Lung (tissue), 11 donors: ENCODE measurements at regions not wholly inside any gene's neighbourhood (a gene's known extent, or its start where the extent isn't known, plus 50 kb on each side); places are given as distances from the start of the nearest gene placed in this dataset.

ENCODE experiments used
- ATAC-seq: fragments of 200-7000 bp; cut with Tn5 transposase; one replicate; pipeline ENCODE4 v1.9.1; 2020; ENCODE audit warnings: moderate number of reproducible peaks; ENCODE audit not compliant: insufficient read depth, low FRiP score
- DNase-seq, 3 donors: peaks; one replicate each; pipeline ENCODE4 v3.0.0-alpha.2; 2013 to 2017
- H3K27ac ChIP-seq, 2 donors: one replicate each; pipeline ENCODE4 v1.5.1; 2013; ENCODE audit warnings: mild to moderate bottlenecking in 2 of 2, moderate library complexity in 2 of 2, control low read depth in 1 of 2, inconsistent platforms in 1 of 2, low read depth in 1 of 2, low read length in 1 of 2
- H3K27me3 ChIP-seq, 3 donors: one replicate each; pipeline ENCODE4 v1.5.1; 2013; ENCODE audit warnings: low read length in 2 of 3; ENCODE audit not compliant: control insufficient read depth in 3 of 3, insufficient read depth in 3 of 3
- H3K36me3 ChIP-seq, 4 donors: one replicate each; pipeline ENCODE4 v1.5.1; 2013; ENCODE audit warnings: low read length in 4 of 4, mild to moderate bottlenecking in 1 of 4, moderate library complexity in 1 of 4; ENCODE audit not compliant: control insufficient read depth in 4 of 4, insufficient read depth in 4 of 4
- H3K4me1 ChIP-seq, 5 donors: one replicate each; pipeline ENCODE4 v1.5.1; 2013; ENCODE audit warnings: low read length in 5 of 5, mild to moderate bottlenecking in 2 of 5, moderate library complexity in 1 of 5; ENCODE audit not compliant: control insufficient read depth in 5 of 5, insufficient read depth in 5 of 5
- H3K4me3 ChIP-seq: one replicate; pipeline ENCODE4 v1.5.1; 2013; ENCODE audit warnings: mild to moderate bottlenecking, control low read depth, moderate library complexity
- H3K9ac ChIP-seq, 2 donors: one replicate each; pipeline ENCODE4 v1.5.1; 2013; ENCODE audit warnings: low read length in 2 of 2, control low read depth in 1 of 2; ENCODE audit not compliant: insufficient read depth in 1 of 2
- H3K9me3 ChIP-seq, 4 donors: one replicate each; pipeline ENCODE4 v1.5.1; 2013; ENCODE audit warnings: low read length in 3 of 4, mild to moderate bottlenecking in 1 of 4, moderate library complexity in 1 of 4; ENCODE audit not compliant: control insufficient read depth in 4 of 4, insufficient read depth in 3 of 4
- WGBS, 2 donors: extraction: QIAGEN DNeasy Blood & Tissue Kit; methylation state at CpG; one replicate each; pipeline ENCODE4 v1.1.7; 2013; 5-methylcytosine and 5-hydroxymethylcytosine counted together
- TF ChIP-seq, protein P1 (sequence below): IDR thresholded peaks from 2 replicates; pipeline ENCODE4 v1.5.1; 2012; ENCODE audit warnings: mild to moderate bottlenecking; ENCODE audit errors: control extremely low read depth, extremely low read depth
- donor health status: control.
- donor health status: control.
- donor health status: Bipolar disorder and iron deficiency.
- donor health status: healthy.
- donor health status: DM: yes; HTN: yes; CAD: no.

DNA sequence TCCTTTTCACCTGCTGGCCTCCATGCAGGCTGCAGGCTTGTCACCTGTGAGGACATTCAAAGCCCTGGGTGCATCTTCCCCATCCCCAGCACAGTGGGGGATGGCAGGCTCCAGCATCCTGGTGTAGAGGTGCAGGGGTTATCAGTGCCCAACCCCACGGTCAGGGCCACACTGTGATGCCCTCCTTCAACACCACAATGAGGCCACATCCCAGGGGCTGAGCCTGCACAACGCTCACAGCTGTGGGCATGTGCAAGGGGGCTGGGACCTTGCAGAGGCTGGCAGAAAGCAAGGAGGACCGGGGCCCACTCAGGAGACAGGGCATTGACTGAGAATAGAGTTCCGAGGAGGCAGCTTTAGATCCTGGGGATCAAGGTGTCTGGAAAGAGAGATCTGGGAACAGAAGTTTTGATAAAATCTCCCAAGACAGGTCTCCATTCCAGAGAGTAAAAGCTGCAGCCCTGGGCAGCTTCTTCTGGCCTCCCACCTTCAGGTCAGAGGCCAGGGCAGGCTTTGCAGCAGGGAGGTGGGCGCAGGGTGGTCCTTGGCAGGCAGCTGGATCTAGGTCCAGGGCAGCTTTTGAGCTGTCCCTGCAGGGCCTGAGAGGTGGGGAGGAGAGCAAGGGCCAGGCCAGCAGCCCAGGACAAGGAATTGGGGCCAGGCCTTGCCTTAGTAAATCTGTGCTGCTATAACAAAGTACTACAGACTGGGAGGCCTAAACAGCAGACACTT, 250.8 kb upstream of the B3GAT1 start:
- WGBS, 2 donors: 73 to 94% methylated on average over 5 of the region's 5 CpGs
- no peak for DNase-seq
- no peak overlapping the region for H3K9ac ChIP-seq
- no peak overlapping the region for H3K4me3 ChIP-seq
- peaks cover 0 to 14% (median 0%) of the 10 kb centered on the region in 4 donors for H3K9me3 ChIP-seq
- no peaks in the 10 kb centered on the region for H3K27me3 ChIP-seq
- ATAC-seq: no peak
- H3K36me3 ChIP-seq: no peaks in the 10 kb centered on the region
- no peak overlapping the region for H3K27ac ChIP-seq
- TF ChIP-seq, protein P1, sequence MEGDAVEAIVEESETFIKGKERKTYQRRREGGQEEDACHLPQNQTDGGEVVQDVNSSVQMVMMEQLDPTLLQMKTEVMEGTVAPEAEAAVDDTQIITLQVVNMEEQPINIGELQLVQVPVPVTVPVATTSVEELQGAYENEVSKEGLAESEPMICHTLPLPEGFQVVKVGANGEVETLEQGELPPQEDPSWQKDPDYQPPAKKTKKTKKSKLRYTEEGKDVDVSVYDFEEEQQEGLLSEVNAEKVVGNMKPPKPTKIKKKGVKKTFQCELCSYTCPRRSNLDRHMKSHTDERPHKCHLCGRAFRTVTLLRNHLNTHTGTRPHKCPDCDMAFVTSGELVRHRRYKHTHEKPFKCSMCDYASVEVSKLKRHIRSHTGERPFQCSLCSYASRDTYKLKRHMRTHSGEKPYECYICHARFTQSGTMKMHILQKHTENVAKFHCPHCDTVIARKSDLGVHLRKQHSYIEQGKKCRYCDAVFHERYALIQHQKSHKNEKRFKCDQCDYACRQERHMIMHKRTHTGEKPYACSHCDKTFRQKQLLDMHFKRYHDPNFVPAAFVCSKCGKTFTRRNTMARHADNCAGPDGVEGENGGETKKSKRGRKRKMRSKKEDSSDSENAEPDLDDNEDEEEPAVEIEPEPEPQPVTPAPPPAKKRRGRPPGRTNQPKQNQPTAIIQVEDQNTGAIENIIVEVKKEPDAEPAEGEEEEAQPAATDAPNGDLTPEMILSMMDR: no peak
- no peaks in the 10 kb centered on the region for H3K4me1 ChIP-seq

DNA sequence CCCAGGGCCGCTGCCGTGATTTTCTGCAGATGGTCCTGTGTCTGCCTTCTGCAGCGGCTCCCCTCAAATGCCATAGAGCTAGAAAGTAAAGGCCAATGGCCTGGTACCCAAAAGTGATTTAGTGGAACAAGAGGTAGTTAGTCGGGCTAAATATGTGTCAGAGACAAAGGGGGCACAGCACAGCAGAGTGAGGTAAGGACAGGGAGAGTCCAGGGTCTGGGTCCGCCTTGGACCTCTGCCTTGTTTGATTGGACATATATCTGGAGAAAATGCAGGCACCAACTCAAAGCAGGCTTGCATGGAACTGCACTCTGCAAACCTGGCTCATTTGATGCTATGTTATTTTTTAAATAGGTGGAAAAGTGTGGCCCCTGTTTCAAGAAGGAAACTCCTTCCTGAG, 249.6 kb upstream of the B3GAT1 start:
- TF ChIP-seq, protein P1: no peak
- Histone ChIP-seq H3K4me1 (no peaks in the 10 kb centered on the region), H3K9me3 (peaks cover 0 to 6% (median 0%) of the 10 kb centered on the region in 4 donors), H3K9ac (no peak overlapping the region), H3K36me3 (no peaks in the 10 kb centered on the region), H3K27ac (no peak overlapping the region), H3K27me3 (no peaks in the 10 kb centered on the region), H3K4me3 (no peak overlapping the region)
- ATAC-seq (no peak), DNase-seq (no peak)
- WGBS, 2 donors: 83 to 88% methylated on average over 5 of the region's 5 CpGs

DNA sequence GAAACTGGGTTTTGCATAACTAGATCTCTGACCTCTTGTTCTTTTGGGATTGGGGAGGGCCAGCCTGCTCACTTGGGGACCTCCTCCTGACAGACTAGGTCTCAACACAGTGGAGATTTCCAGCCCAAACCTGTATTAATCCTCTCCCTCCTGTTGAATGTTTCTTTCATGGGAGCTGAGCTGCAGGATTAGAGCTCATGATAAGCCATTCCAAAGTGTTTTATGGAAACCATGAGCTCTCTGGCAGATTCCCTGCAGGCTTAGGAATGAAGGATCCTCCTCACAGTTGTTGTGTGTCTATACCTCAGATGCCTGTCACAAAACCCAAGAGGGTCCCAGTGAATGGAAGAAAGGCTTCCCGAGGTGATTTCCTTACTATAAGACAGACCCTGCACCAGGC, 248.4 kb upstream of the B3GAT1 start:
- 79 to 82% methylated on average over 1 of the region's 1 CpG for WGBS, 2 donors
- no peak for DNase-seq
- Histone ChIP-seq H3K36me3 (no peaks in the 10 kb centered on the region), H3K27ac (no peak overlapping the region), H3K4me3 (no peak overlapping the region), H3K4me1 (no peaks in the 10 kb centered on the region), H3K9ac (no peak overlapping the region), H3K9me3 (no peaks in the 10 kb centered on the region), H3K27me3 (no peaks in the 10 kb centered on the region)
- TF ChIP-seq, protein P1: no peak
- no peak for ATAC-seq

DNA sequence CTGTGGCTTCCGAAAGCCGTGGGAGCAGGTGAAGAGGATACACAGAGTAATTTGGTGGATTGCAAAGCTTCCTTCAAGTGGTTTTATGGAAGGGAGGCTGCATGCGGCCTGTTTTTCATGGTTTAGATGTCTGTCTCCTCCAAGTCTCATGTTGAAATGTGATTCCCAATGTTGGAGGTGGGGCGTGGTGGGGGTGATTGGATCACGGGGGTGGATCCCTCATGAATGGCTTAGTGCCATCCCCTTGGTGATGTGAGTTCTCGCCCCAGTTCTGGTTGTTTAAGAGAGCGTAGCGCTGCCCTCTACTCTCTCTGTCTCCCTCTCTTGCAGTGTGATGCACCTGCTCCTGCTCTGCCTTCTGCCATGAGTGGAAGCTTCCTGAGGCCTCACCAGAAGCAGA, 247.8 kb upstream of the B3GAT1 start:
- Histone ChIP-seq H3K4me1 (no peaks in the 10 kb centered on the region), H3K4me3 (no peak overlapping the region), H3K9ac (no peak overlapping the region), H3K9me3 (no peaks in the 10 kb centered on the region), H3K27me3 (no peaks in the 10 kb centered on the region), H3K27ac (no peak overlapping the region), H3K36me3 (no peaks in the 10 kb centered on the region)
- WGBS, 2 donors: 88 to 89% methylated on average over 8 of the region's 8 CpGs
- TF ChIP-seq, protein P1: no peak
- ATAC-seq (no peak), DNase-seq (peak in 1 of 3 donors; percentile 1)
